GM12872 (cell line): ENCODE measurements at regions not wholly inside any gene's neighbourhood (a gene's known extent, or its start where the extent isn't known, plus 50 kb on each side); places are given as distances from the start of the nearest gene placed in this dataset.

Experiments
- CTCF ChIP-seq: IDR thresholded peaks from 3 replicates; pipeline ENCODE4 v1.5.1; 2011; ENCODE audit warnings: low read depth, mild to moderate bottlenecking, low read length, moderate library complexity; ENCODE audit not compliant: insufficient read depth

- no peak for TF ChIP-seq CTCF
Observed at GRCh38 chr4:34814266-34814665, 1430.0 kb downstream of the ARAP2 start.

DNA sequence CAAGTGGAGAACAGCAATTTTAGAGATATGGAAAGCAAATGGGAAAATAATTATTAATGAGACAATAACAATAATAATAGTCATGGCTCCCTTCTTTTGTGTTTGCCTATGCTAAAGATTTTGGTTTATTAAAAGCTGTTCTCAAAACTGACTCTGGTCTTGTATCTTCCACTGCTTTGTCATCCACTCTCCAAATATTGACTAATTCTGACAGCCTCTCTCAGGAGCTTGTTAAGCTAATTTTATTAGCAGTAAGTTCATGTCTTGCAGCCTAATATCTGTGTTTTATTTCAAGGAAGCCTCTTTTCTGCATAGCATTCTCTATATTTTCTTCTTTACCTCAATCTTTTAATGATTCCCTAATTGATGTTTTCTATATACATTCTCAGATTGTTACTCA is 1419.8 kb downstream of the ARAP2 start:
- no peak for TF ChIP-seq CTCF

- no peak for TF ChIP-seq CTCF
Observed at GRCh38 chr4:34826660-34827059, 1417.7 kb downstream of the ARAP2 start.

DNA sequence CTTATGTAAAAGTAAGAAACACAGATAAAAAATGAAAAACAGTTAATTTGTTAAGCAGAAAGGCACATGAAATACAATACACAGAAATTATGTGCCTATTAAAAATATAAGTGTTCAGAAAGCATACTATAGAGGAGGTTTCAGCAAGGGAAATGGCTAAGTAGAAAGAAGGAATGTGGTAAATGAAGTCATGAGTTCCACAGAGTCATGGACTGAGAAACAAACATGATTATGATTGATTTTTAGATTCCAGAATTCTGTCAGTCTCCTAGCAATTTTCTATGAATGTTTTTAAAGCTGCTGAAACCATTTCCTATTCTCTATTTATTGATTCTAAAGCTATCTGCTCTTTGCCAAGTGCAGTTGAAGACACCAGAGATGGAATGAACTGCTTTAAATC is 1398.4 kb downstream of the ARAP2 start:
- no peak for TF ChIP-seq CTCF

- no peak for TF ChIP-seq CTCF
Observed at GRCh38 chr4:34850421-34850820, 1393.9 kb downstream of the ARAP2 start.

DNA sequence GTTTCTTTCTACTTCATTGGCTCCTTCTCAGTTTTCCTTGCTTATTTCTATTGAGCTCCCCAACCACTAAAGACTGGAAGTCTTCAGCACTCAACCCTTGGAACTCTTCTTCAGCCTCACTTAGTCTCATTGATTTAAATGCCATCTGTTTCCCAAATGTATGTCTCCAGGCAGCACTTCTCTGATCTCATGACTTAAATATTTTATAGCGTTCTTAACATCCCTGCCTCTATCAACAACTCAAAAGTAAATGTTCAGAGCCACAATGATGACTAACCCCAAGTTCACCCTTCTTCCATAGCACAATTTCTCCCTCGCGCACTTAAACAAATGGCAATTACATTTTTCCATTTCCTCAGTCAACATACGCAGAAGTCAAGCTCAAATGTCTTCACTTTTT is 1393.3 kb downstream of the ARAP2 start:
- no peak for TF ChIP-seq CTCF

- TF ChIP-seq CTCF: no peak
Observed at GRCh38 chr4:34851411-34851810, 1392.9 kb downstream of the ARAP2 start.

GRCh38 chr4:34854451-34854850 is 1389.9 kb downstream of the ARAP2 start:
- no peak for TF ChIP-seq CTCF
